Endothelial cell of hepatic sinusoid (primary cell): ENCODE measurements at regions not wholly inside any gene's neighbourhood (a gene's known extent, or its start where the extent isn't known, plus 50 kb on each side); places are given as distances from the start of the nearest gene placed in this dataset.

Experiments
- in situ Hi-C: cut with HindIII; loops from 2 replicates; pipeline ENCODE4 v1.10.0; 2017; ENCODE audit warnings: low sequenced_read_pairs

GRCh38 chr1:103854279-103854678, 104.6 kb downstream of the AMY1C start:
- in situ Hi-C loops = no loop called here

GRCh38 chr1:103859721-103860120, 110.0 kb downstream of the AMY1C start:
- in situ Hi-C loops = no loop called here

- in situ Hi-C loops = no loop called here
Observed at GRCh38 chr1:103898576-103899345, 149.1 kb downstream of the AMY1C start.

DNA sequence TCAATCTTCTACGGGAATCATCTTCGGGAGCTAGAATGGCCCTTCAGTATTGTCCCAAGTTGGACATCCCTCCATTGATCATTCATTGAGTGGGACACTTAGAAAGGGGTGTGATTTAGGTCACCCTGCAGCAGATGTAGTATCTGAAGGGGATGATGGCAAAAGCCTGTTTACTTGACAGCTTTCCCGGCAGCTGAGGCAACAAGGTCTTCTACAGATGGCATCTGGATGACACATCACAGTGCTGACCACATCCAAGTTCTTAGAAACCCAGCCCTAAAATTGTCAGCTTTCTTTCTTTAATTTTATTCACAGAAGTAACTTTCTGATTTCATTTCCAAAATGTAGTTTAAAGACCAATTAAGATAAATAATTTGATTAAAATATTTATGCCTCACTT, 150.3 kb downstream of the AMY1C start:
- in situ Hi-C loops = no loop called here

DNA sequence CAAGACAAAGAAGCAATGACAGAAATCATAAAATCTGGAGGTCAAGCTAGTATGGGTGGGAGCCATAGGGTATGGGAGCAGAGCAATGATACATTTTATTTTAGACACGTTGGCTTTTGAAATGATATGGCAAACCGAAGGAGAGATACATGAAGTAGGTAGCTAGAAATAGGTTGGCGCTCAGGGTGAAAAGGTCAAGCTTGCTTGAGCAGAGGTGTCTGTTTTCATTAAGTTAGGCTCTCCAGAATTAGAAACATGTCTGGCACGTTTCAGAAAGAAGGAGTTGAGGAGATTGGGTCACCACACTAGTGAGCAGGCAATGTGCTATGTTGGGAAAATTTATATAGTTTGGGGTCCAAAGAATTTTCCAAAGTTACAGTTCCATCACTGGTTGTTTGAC, 151.4 kb downstream of the AMY1C start:
- in situ Hi-C loops = no loop called here

DNA sequence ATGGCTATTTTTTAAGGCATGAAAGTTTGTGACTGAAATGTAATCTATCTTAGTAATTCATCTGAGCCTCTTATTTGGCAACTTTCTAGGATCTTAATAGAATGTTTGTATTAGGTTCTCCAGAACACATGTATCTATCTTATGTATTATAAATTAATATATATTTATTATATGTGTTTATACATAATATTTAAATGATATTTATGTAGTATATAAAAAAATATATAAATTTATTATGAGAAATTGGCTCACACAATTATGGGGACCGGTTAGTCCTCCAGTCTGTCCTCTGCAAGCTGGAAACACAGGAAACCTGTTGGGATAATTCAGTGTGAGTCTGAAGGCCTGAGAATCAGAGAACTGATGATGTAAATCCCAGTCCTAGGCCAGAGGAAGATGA, 155.7 kb downstream of the AMY1C start:
- in situ Hi-C loops = no loop called here

- in situ Hi-C loops = no loop called here
Observed at GRCh38 chr1:103911450-103911849, 161.8 kb downstream of the AMY1C start.

- in situ Hi-C loops = no loop called here
Observed at GRCh38 chr1:103917795-103918194, 168.1 kb downstream of the AMY1C start.

- in situ Hi-C loops = no loop called here
Observed at GRCh38 chr1:103931891-103932290, 182.2 kb downstream of the AMY1C start.

GRCh38 chr1:103937763-103938357, 188.2 kb downstream of the AMY1C start:
- in situ Hi-C loops = no loop called here

- in situ Hi-C loops = no loop called here
Observed at GRCh38 chr1:103941086-103941485, 191.4 kb downstream of the AMY1C start.

DNA sequence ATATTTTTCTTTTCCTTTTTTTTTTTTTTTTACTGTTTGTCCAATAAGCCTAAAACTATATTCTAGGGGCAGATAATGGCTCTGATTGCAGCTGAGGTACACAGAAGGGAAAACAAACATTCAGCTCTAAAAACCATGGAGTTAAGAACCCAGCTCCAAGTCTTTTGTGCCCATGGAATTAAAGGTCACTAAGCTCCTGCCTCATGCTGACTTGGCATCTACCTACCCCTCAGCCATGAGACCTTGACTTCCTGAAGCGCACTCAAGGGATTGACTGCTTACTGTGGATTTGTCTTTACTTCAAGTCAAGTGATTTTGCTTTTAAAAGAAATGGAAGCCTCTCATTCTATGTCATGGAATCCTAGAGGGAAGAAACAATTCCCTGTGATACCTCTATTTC, 192.3 kb downstream of the AMY1C start:
- in situ Hi-C loops = no loop called here

DNA sequence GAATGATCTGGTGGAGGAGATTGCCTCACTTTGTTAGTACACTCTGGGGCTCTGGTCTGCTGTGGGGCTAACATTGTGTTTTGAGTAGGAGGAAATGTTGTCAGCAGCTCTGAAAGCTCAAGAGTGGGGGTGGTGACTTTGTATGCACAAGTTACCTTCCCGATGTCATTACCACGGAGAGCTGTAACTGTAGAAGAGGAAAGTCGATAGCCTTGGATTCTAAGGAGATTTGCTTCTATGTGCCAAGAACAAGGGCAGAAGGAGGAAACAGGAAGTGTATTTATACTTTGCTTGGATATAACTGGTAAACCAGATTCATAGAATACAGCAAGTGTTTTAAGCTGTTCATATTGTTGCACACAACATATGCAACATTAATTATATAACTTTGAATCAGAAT, 196.1 kb downstream of the AMY1C start:
- in situ Hi-C loops = no loop called here

- in situ Hi-C loops = no loop called here
Observed at GRCh38 chr1:103948526-103948925, 198.8 kb downstream of the AMY1C start.

DNA sequence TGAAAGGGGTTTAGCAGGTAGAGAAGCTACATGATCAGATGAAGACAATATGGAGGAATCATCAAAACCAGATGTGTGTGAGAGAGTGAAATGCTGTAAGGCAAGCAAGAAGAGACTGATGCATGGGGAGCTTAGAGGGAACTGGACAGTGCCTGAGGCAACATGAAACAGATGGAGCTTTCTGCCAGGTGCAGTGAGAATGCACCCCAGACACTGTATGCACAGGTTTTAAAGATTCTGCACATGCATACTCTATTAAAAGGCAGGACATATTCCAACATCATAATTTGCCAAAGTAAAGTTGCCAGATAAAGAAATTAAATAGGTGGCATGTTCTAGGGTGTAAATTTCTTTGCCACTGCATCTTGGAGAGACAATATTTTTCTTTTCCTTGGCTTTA, 200.1 kb downstream of the AMY1C start:
- in situ Hi-C loops = no loop called here

DNA sequence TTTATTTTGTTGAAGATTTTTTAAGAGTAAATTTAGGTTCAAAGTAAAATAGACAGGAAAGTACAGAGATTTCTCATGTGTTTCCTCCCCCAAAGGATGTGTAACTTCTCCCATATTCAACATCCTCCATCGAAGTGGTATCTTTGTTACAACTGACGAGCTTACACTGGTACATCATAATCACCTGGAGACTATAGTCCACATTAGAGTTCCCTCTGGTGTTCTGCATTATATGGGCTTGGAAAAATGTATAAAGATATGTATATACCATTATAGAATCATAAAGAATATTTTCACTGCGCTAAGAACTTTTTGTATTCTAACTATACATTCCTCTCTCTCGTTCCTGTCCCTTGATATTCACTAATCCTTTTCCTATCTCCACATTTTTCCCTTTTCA, 203.7 kb downstream of the AMY1C start:
- in situ Hi-C loops = no loop called here

GRCh38 chr1:103958699-103959098, 209.0 kb downstream of the AMY1C start:
- in situ Hi-C loops = no loop called here

- in situ Hi-C loops = no loop called here
Observed at GRCh38 chr1:103959565-103959964, 209.9 kb downstream of the AMY1C start.

DNA sequence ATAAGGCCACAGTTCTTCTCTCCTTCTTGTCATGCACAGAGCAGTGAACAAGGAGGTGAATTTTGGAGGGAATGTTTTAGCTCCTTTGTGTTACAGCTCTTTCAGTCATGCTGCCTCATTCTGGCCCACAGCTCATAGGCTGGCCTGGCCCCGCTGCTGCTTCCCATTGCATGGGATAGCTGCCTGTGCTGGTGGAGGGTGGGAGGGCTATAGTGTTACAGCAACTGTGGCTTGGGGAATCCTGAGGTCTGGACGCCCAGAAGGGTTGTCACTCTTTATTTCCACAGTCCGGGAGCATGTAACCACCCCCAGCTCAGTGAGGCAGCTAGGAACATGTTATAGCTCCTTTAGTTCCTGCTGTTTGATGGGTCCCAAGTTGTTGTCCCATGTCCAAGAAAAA, 210.3 kb downstream of the AMY1C start:
- in situ Hi-C loops = no loop called here

DNA sequence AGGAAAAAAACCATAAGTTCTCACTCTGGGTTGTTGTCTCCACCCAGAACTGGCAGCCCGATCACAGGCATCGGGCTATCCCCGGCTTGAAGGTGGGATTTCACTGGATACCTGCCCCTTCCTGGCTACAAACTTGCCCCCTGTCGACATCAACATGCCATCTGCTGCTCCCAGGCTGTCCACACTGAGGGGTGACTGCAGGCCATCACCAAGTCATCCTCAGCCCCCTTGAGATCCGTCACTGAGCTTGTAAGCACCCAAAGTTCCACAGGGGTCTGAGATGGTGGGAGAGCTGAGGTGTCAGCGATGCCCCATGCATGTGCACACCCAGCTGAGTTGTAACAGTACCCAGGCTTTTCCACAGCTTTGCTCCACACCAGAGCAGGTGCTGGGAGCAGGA, 211.0 kb downstream of the AMY1C start:
- in situ Hi-C loops = no loop called here

- in situ Hi-C loops = no loop called here
Observed at GRCh38 chr1:103986792-103987191, 237.1 kb downstream of the AMY1C start.

DNA sequence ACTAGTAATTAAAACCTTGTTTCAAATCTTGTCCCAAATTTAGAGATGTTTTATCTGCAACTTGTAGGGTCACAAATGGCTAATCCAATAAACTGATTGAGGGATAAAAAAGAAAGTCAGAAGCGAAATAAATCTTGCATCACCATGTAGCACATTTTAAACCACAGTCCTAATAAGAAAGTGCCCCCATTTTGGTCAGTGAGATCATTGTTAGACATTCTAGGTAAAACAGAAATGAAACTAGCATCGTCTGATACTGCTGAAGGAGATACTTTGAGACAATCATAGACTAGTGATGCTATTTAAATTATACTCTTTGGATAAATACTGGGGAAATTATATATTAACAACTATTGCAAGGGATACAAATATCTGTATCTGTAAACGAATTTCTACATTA, 247.9 kb downstream of the AMY1C start:
- in situ Hi-C loops = no loop called here
